DMS 273 (cell line): ENCODE measurements at regions not wholly inside any gene's neighbourhood (a gene's known extent, or its start where the extent isn't known, plus 50 kb on each side); places are given as distances from the start of the nearest gene placed in this dataset.
"Not testable (repeated sequence)": the region's sequence is repeated elsewhere in the genome, so short reads cannot be mapped to it uniquely, and the experiment has no call there.

ENCODE experiments used
- DNase-seq: peaks from one replicate; lab custom pipeline; 2025; ENCODE audit not compliant: unreplicated experiment; lab: John Stamatoyannopoulos, UW

DNA sequence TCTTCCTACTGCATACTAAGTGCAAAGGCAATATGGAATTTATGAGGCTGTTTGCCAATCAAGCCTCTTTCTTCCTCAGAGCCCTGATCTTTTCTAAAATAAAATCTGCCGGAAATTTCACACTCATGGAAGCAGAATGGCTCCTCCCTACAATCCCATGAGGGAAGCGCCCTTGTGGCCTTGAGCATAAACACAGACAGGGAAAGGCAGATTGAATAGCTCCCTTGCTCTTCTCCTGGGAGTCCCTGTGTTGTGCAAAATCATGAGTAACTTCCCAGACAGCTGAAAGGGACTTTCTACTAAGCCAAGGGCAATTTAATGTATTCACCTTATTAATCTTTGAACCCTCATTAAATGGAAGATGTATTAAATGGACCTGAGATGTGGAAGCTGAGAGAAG lies 226.1 kb upstream of the PIK3R1 start:
- no peak for DNase-seq

DNA sequence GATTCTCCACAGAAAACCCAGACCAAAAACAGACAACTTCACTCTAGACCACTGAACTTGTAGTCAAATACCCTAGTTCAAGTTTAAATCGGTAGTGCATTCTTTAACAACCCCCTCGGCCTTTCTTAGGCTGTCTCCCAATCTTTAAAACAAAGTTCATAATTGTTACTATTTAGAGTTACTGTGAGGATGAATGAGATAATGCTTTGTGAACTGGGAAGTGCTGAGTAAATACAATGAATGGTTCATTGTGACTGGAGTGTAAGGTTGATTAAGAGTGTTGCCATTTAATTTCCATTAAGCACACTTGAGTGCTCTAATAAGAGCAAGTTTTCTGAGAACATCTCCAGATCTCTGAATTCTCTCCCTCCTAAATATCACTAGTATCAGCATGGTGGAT lies 228.8 kb upstream of the PIK3R1 start:
- DNase-seq = no peak

DNA sequence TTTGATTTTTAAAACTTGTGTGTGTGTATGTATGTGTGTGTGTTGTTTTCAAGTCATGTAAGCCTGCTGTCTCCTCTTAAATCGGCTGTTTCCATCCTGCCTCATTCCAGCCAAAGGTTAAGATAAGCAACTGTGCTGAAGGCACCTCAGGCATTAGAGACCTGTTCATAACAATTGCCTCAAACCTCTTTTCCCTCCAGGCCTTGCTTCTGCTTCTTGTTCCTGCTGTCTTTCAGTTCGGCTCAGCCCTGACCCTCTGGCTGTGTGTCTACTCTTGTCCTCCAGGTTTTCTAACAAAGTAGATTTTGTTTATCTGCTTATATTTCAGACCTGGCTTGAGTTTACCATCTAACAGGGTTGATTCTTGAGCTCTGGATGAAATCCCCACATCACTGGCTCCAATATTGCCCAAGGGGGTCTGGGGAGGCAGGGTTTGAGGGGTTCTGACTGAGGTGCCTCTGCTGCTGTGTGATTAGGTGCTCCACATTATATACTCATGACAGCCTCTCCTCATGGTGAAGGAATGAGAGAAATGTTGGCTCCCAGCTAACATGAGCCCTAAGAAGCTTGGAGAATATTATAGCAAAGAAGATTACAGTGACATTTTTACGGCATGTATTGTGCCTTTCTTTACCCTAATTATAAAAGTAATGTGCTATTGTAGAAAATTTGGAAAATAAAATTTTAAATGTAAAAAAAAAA lies 229.7 kb upstream of the PIK3R1 start:
- no peak for DNase-seq

DNA sequence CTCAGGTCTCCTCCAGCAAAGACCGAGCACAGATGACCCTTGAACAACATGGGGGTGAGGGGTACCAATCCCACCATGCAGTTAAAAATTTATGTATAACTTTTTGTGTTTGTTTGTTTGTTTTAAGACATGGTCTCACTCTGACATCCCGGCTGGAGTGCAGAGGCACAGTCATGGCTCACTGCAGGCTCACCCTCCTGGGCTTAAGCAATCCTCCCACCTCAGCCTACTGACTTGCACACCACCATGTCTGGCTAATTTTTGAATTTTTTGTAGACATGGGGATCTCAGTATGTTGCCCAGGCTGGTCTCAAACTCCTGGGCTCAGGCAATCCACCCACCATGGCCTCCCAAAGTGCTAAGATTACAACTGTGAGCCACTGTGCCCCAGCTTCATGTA lies 231.0 kb upstream of the PIK3R1 start:
- DNase-seq = no peak

DNA sequence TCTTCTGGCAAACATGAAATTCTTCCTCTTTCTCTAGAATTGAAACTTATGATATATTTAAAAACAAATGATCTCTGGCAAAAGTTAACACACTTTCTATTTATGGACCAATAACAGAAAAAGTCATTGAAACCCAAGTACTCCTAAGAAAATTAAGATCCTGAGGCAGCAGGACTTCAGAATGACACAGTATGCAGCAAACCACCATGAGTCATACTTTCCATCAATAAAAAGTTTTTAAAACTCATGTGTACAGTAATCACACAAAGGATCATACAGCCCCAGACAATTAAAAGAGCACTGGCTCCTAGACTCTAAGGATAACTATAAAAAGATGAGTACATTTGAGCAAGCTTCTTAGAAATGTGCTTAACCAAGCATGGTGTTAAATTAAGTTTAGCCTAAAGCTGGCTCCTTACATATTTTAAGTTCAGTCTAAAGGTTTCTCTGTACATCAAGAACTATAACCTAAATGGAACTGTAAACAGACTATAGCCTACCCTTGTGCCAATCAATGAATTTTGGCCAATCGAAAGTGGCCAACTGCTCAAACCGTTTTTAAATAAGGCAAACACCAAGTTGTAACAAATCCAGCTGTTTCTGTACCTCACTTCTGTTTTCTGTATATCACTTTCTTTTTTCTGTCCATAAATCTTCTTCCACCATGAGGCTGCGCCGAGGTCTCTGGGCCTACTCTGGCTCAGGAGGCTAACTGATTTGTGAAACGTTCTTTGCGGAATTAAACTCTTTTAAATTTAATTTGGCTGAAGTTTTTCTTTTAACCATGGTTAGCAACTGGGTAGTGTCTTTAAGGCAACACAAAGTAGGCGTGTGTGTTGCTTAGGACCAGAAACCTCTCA lies 232.1 kb upstream of the PIK3R1 start:
- no peak for DNase-seq

DNA sequence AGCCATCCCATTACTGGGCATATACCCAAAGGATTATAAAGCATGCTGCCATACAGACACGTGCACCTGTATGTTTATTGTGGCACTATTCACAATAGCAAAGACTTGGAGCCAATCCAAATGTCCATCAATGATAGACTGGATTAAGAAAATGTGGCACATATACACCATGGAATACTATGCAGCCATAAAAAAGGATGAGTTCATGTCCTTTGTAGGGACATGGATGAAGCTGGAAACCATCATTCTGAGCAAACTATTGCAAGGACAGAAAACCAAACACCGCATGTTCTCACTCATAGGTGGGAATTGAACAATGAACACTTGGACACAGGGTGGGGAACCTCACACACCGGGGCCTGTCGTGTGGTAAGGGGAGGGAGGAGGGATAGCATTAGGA lies 233.4 kb upstream of the PIK3R1 start:
- not testable (repeated sequence) for DNase-seq

DNA sequence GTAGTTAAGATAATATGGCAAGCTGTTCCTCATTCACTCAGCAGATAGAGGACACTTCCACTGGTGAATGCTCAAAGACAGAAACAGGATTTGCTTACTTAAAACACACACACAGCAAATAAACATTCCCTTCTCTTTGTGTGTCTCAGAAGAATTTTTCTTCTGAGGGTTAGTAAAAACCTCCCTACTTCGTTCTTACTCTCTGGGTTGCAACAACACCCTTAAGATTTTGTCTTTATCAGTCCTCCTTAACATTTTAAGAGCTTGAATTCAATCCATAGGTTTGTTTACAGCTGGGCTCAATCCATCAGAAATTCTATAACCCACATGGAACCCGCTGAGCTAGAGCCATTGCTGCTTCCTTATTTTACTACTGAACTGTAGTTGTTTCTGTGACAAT lies 237.4 kb upstream of the PIK3R1 start:
- no peak for DNase-seq

DNA sequence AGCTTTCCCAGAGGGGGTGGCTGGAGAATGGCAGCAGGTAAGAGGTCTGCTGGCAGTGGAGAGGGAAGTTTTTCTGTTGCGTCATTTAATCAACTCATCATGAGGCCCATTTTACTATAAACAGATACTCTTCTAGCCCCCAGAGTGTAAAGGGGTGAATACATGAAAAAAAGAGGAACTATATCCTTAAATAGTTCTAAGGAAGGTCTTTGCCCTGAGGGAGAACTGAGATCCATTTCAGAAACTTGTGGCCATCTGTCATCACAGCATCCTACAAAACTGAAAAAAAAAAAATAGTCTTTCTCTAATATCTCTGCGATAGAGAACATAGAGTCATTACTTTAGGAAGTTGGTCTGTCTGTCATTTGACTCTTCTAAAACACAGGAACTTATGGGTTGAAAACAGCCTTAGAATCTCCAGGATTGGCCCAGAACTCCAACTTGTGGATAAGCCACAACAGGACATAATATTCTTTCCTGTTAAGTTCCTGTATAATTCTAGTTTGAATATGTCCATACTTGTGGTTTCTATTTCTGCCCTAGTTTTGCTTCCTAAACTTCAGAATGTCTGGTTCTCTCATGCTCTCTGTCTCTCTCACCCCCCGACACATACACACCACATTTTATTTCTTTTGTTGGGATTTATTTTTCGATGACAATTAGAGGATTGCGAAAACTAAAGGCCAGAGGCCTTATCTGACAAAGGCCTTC lies 238.5 kb upstream of the PIK3R1 start:
- no peak for DNase-seq

DNA sequence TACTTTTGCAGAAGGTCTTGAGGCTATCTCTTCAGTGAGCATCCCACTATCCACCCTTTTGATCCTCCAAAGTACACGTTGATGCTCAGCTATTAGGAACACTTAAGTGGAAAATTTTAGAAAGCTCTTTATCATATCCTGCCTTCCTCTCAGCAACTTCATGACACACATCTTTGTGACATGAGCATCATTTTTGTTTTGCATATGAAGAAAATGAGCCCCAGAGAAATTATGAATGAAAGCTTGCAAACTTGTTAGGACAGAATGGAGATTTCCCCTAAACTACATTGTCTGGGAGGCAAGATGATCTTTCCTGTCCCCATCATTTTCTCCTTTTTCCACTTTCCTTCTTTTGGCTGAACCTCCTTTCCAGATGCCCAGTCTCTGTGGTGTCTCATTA lies 239.4 kb upstream of the PIK3R1 start:
- no peak for DNase-seq

DNA sequence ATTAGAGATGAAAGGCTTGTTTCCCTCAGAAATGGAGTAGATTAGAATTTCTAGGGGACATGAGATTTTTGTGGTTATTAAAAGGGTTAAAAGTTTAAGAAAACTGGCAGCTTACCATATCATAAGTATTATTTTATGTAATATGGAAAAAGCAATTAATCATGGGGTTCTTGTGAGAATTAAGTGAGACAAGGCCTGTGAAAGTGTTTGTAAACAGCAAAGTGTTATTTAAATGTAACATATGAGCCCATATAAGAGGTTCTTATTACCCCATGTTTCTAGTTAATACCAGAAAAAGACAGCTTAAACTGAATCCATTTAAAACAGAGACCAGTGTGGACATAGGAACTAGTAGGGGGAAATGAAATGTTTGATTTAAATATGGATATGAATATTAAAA lies 241.1 kb upstream of the PIK3R1 start:
- no peak for DNase-seq

DNA sequence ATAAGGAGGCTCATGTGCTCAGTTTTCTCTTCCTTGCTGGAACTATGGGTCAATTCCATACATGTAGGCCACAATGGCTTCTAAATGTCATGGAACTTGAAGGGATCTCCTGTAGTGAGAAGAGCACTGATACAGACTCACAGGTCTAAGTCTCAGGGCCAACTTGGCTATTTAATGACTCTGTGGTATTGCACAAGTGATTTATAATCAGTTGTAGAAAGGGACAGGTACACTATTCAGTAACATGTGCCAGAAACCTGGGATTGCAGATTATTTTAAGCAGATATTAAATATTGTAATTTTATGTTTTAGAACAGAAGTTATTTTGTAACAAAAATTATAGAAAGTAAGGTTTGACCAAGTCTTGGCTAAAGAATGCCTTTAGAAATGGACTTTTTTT lies 241.5 kb upstream of the PIK3R1 start:
- no peak for DNase-seq

DNA sequence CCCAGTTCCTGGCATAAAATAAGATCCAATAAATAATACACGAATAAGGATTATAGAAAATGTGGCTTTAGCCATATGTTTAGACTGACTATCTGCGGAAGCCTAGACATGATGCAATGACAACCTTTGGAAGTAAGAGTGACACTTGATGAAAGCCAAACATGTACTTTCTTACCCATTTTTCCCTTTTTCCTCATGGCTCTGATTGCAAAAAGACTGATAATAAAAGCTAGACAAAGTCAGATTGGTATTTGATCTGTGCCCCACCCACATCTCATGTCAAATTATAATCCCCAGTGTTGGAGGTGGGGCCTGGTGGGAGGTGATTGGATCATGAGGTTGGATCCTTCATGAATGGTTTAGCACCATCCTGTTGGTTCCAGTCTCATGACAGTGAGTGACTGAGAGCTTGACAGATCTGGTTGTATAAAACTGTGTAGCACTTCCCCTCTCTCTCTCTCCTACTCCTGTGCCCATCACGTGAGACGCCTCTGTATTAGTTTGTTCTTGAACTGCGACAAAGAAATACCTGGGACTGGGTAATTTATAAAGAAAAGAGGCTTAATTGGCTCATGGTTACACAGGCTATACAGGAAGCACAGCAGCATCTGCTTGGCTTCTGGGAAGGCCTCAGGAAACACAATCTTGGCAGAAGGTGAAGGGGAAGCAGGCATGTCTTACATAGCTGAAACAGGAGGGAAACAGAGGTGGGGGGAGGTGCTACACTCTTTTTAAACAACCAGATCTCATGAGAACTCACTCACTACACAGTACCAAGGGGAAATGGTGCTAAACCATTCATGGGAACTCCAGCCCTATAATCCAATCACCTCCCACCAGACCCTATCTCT lies 243.4 kb upstream of the PIK3R1 start:
- DNase-seq = no peak

DNA sequence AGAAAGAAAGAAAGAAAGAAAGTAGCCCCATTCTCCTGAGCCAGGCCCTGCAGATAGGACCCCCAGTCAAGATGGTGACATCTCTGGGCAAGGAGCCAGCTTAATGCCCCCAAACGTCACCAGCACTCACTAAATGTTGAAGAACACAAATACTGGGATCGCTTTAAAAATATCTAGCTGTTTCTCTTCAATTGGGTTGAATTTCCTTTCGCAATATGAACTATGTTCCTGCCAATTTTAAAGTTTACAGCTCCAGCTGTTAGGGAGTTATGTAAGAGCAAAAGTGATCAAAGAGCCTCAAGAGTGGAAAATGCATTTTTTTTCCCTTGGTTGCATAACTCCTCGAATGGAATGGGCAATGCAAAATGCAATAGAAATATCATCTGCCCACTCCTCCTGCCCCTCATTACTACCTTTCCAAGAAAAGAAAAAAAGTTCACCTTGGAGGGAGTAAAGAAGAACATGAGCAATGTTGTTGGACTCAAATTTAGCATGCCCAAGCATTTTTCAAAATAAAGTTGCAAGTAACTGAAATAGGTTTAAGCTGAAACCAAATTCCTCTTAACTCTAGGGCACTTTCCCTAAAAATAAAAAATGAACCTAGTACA lies 244.2 kb upstream of the PIK3R1 start:
- no peak for DNase-seq

DNA sequence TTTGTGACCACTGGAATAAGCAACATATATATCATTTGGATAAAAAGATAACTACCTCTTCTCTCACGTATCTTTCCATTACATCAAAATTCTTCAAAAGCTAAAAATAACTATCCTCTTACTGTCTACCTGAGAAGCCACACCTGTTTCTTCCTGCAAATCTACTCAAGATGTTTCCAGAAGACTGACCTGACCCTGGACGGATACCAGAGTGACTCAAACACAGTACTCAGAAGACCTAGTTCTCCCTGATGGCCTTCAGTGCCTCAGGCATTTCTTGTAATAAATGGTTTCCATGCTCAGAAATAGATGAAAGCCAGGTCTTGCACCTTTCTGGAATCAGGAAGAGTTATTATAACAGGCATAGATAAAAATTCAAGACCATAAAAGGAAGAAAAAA lies 245.9 kb upstream of the PIK3R1 start:
- no peak for DNase-seq

DNA sequence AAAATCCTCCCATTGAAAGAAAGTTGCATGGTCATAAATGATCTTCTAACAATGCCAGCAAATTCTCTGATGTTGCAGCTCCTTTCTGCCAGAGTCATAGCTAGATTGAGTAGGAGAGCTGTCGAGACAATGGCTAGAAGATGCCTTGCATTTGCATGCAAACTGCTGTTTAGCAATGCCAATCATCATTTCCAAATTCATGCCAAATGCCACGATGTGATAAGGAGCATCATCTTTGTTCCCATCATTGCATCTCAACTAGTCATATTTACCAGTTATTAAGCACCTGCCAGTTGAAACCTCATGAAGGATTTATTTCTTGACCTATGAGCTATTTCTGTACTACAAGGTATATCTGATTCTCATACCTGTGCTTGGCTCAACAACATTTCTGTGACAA lies 246.4 kb upstream of the PIK3R1 start:
- no peak for DNase-seq

DNA sequence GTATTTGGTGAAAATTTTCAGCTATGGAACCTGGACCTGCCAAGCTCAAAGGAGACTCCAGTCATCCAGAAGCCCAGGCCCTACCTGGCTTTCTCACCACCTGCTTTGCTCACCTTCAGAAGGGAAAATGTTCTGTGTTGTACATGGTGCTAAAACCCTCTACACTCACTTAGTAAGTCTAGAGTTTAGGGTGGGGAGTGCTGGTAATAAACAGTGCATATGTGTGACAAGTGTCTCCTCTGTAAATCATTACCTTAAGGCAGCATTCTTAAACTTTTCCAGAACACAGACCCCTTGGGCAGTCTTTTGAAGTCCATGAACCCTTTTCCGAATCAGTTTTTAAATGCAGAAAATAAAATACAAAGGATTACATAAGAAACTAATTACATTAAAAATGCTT lies 248.8 kb upstream of the PIK3R1 start:
- DNase-seq = no peak

DNA sequence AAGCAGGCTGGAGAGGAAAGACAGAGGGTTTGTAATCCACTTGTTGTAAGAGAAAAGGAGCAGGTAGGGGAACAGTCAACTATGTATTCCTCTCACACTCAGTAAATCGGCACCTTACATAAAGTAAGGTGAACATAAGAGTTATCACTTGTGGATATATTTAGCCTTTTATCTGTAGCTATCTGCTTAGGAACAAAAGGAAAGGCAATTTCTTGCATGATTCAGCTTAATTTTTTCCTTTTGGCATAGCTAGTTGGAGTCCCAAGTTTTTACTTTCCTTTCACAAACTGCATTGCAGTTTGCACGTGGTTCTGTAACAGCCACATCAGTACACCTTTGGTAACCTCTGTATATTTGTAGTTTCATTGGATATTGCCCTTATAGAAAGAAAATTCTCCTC lies 250.9 kb upstream of the PIK3R1 start:
- no peak for DNase-seq

DNA sequence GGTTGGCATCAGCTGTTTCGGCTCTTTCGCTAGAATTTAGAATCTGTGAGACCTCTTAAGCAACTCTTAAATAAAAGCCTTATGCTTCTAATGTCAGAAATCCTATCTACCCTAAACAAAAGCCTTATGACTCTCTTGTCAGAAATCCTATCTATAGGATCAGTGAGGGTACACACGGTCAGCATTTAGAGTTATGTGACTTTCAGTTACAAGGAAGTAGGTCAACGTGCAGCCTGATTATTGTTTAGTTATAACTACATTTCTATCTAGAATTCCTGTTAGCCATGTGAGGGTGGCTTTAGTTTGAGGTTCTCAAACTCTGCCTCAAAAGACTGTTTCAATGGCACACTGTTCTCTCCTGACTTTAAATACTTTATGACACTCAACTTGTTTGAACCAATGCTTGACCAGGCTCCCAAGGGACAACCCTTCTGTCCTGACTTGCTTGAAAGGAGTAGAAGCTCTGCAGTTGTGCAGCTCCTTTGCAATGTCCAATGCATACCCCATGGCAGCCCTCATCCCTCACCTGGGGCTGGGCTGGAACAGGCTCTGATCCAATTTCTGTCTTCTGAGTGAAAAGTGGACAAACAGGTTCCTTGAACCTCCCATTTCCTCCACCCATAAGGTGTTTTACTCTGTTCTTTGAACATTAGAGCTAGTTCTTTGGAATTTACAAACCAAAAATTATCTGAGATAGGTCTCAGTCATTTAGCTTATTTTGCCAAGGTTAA lies 251.6 kb upstream of the PIK3R1 start:
- no peak for DNase-seq

DNA sequence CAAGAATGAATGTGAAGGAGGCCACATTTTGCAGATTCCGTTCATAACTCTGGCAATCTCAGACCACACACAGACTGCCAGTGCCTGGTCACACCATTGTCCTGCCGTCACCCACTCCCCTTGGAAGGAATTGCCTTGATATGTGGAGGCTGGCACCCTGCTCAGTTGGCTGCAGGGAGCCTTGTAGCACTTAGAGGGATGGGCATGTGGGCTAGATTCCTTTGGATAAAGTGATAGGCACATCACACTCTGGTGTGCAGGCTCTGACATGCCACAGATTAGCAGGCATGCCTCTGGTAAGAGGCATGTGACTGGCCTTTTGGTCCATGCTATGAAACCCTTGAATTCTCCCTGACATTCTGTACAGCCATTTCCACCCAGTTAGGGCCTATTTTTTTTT lies 254.6 kb upstream of the PIK3R1 start:
- DNase-seq = no peak

DNA sequence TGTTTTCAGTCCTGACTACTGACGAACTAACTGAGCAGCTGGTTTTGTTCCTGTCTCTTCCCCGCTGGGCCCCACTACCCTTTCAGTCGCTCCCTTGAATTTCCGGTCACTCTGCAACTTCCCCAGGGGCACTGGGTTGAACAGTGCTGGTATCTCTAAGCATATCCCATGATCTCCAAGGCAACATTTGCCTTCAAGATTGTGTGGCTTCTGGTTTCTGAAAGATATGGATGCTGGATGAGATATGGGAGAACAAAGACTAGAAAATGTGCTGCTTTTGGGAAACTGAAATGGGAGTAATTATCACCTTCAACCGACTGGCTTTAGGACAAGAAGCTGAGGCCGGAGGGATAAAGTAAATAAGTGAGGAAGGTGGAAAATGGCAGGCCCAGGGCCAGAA lies 258.2 kb upstream of the PIK3R1 start:
- DNase-seq = no peak
